ENCODE measurements at regions not wholly inside any gene's neighbourhood (a gene's known extent, or its start where the extent isn't known, plus 50 kb on each side); places are given as distances from the start of the nearest gene placed in this dataset.

DNA sequence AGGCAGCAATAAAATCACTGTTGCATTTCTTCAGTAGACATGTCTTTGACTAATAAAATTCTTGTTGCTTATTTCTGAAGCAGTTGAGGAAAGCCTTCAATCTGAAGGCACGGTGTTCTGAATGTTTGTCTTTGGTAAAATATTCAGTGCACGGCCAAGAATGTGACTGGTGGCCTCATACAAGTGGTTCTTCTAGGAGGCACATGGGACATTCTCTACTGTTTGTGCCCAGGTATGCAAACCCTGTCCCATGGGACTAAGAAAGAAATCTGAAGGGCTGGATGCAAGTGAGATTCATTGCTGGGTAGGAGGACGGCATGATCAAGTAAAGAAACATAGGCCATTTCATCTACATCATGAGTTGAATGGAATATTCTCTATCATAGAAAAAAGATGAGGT is 250.6 kb upstream of the NR2F2 start:
- no peak for TF ChIP-seq POLR2A (IDR thresholded peaks at IDR 0.05)
- TF ChIP-seq, protein P1, sequence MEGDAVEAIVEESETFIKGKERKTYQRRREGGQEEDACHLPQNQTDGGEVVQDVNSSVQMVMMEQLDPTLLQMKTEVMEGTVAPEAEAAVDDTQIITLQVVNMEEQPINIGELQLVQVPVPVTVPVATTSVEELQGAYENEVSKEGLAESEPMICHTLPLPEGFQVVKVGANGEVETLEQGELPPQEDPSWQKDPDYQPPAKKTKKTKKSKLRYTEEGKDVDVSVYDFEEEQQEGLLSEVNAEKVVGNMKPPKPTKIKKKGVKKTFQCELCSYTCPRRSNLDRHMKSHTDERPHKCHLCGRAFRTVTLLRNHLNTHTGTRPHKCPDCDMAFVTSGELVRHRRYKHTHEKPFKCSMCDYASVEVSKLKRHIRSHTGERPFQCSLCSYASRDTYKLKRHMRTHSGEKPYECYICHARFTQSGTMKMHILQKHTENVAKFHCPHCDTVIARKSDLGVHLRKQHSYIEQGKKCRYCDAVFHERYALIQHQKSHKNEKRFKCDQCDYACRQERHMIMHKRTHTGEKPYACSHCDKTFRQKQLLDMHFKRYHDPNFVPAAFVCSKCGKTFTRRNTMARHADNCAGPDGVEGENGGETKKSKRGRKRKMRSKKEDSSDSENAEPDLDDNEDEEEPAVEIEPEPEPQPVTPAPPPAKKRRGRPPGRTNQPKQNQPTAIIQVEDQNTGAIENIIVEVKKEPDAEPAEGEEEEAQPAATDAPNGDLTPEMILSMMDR (IDR thresholded peaks at IDR 0.05): no peak
- Histone ChIP-seq H3K9me3 (no peaks in the 10 kb centered on the region), H3K4me1 (no peaks in the 10 kb centered on the region), H3K36me3 (no peaks in the 10 kb centered on the region), H3K27me3 (no peaks in the 10 kb centered on the region), H3K4me3 (no peak overlapping the region), H3K27ac (no peak overlapping the region)
- DNase-seq: no peak
- 89 to 91% methylated on average over 3 of the region's 3 CpGs for WGBS, 2 donors
- intact Hi-C loops (cut with DNase I): no loop called here

DNA sequence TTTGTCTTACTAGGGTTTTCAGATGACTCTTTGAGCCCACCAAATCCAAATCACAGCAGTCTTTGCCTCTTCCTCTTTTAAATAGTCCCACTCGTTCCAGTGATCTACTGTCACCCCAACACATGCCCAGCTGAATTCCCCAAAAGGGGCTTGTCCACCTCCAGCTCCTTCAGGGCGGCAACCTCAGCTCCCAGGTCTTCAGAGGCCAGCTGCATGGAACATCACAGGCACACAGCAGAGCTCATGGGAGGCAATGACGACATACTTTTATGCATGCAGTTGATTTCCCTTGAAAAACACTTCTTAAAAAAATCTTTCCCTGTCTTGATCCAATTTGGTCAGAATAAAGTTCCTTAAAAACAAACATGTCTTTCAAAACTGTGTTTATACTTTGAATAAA is 244.3 kb upstream of the NR2F2 start:
- no peak for TF ChIP-seq POLR2A (IDR thresholded peaks at IDR 0.05)
- TF ChIP-seq, protein P1 (IDR thresholded peaks at IDR 0.05): no peak
- intact Hi-C loops (cut with DNase I): no loop called here
- DNase-seq: no peak
- no peak overlapping the region for H3K27ac ChIP-seq
- peaks cover 0 to 4% (median 0%) of the 10 kb centered on the region in 3 donors for H3K4me1 ChIP-seq
- H3K9me3 ChIP-seq: no peaks in the 10 kb centered on the region
- H3K36me3 ChIP-seq: no peaks in the 10 kb centered on the region
- H3K27me3 ChIP-seq: no peaks in the 10 kb centered on the region
- no peak overlapping the region for H3K4me3 ChIP-seq
- 35 to 53% methylated on average over 3 of the region's 3 CpGs for WGBS, 2 donors

DNA sequence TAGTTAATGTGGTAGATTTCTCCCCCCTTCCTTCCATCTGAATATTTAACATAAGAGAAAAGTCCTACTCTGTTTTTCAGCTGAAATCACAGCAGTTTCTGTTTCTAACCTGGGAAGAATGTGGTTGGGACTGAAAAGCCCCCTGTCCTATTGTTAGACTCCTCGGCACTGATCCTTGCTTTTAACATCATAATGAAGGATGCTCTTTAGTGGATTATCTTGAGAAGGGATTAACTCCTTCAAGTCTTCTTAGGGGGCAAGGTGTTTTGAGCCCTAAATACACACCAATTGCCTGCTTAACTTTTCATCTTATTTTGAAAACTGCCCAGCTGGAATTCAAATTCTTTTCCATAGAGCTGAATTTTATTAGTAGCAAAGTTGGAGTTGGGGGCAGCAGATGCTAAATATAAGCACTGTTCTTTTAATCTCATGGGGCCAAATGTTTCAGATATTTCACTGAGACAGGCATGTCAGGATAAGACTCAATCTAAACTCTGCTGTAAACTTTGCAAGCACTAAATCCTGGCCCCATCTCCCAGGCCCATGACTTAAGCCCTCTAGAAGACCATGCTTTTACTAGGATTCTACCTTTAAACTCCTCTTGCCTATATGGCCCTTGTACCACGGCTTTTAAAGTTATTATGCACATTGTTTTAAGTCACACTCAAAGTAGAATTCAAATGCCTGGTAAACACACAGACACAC is 243.2 kb upstream of the NR2F2 start:
- peak overlapping the region in 2 of 4 donors; percentile 8 to 14 for H3K27ac ChIP-seq
- H3K9me3 ChIP-seq: no peaks in the 10 kb centered on the region
- no peak for DNase-seq
- no peak overlapping the region for H3K4me3 ChIP-seq
- H3K27me3 ChIP-seq: no peaks in the 10 kb centered on the region
- 35 to 40% methylated on average over 2 of the region's 2 CpGs for WGBS, 2 donors
- TF ChIP-seq POLR2A (IDR thresholded peaks at IDR 0.05): no peak
- TF ChIP-seq, protein P1 (IDR thresholded peaks at IDR 0.05): no peak
- no peaks in the 10 kb centered on the region for H3K36me3 ChIP-seq
- intact Hi-C loops (cut with DNase I): no loop called here
- H3K4me1 ChIP-seq: peaks cover 0 to 4% (median 0%) of the 10 kb centered on the region in 3 donors

DNA sequence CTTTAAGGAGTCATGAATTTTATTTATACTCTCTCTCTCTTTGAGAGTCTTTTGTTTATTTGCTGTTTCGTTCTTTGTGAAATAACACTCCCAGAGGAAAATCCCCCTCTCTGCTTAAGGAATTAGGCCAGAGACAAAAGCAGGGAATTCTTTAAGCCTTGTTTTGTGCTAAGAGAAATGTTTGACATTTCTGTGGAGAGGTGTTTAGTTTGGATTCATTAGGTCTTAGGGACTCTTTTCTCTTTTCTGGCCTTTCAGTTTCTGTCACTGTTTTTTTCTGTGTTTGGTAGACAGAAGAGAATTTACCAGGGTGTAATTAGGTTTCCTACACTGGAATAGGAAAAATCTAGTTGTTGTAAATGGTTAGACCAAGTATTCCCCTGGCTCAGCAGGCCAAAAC is 241.8 kb upstream of the NR2F2 start:
- H3K4me1 ChIP-seq: peaks cover 0 to 4% (median 0%) of the 10 kb centered on the region in 3 donors
- no peak for TF ChIP-seq POLR2A (IDR thresholded peaks at IDR 0.05)
- TF ChIP-seq, protein P1 (IDR thresholded peaks at IDR 0.05): no peak
- no peaks in the 10 kb centered on the region for H3K27me3 ChIP-seq
- no peak overlapping the region for H3K4me3 ChIP-seq
- no peaks in the 10 kb centered on the region for H3K9me3 ChIP-seq
- whole genome bisulfite sequencing, 2 donors: 54 to 61% methylated on average over 1 of the region's 1 CpG
- H3K27ac ChIP-seq: peak overlapping the region in 2 of 4 donors; percentile 40 to 59
- H3K36me3 ChIP-seq: no peaks in the 10 kb centered on the region
- no peak for DNase-seq
- intact Hi-C loops (cut with DNase I): no loop called here

DNA sequence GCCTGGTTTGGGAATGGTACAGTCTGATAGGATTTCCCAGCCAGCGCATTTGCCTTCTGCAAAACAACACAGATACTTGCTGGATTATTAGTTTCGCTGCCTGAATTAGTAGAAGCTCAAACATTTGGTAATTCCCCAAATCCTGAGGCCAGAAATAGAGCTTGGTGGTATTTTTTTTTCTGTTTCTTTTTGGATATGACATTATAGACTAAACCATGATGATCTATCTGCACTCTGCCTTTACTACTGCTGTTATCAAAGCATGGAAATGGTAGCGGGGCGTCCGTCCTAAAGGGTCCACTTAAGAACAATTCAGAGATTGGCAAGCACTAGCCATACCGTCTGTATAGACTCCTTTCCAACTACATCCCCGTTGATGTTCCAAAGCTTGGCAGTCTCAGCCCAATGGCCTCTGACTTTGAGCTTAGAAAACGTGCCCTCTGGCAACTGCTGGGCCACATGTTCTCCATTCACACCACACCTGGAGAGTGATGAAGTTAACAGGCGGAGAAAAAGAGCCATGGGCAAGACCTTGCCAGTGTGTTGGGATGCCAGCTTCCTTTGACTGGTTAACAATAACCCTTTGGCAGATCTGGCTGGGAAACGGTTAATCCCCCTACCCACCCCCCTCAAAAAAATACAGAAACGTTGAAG is 241.0 kb upstream of the NR2F2 start:
- H3K27ac ChIP-seq: peak overlapping the region in 1 of 4 donors; percentile 59
- no peak overlapping the region for H3K4me3 ChIP-seq
- intact Hi-C loops (cut with DNase I): no loop called here
- DNase-seq: no peak
- 49 to 56% methylated on average over 10 to 11 of the region's 11 CpGs for WGBS, 2 donors
- H3K36me3 ChIP-seq: no peaks in the 10 kb centered on the region
- H3K9me3 ChIP-seq: no peaks in the 10 kb centered on the region
- TF ChIP-seq POLR2A (IDR thresholded peaks at IDR 0.05): no peak
- TF ChIP-seq, protein P1 (IDR thresholded peaks at IDR 0.05): no peak
- H3K4me1 ChIP-seq: peaks cover 0 to 4% (median 0%) of the 10 kb centered on the region in 3 donors
- no peaks in the 10 kb centered on the region for H3K27me3 ChIP-seq
